ENCODE measurements at regions not wholly inside any gene's neighbourhood (a gene's known extent, or its start where the extent isn't known, plus 50 kb on each side); places are given as distances from the start of the nearest gene placed in this dataset.
A peak's percentile ranks its signal among the peaks of the same experiment; 100 is the strongest.

GRCh38 chr10:123568751-123569150 is 97.4 kb upstream of the GPR26 start:
- Histone ChIP-seq H3K36me3 (replicated peaks; ENCODE audit: control insufficient read depth, insufficient read depth, low read length) (no peaks in the 10 kb centered on the region), H3K27me3 (ENCODE audit: control insufficient read depth, insufficient read depth, low read length) (peaks cover 1% of the 10 kb centered on the region; the same call in 1 of the 2 replicates), H3K4me3 (ENCODE audit: insufficient read depth, low read depth, low read length) (no peak overlapping the region)
- DNase-seq: peak; percentile 21

GRCh38 chr10:123569436-123570035 is 96.6 kb upstream of the GPR26 start:
- H3K27me3 ChIP-seq (ENCODE audit: control insufficient read depth, insufficient read depth, low read length): peaks cover 1% of the 10 kb centered on the region; the same call in 1 of the 2 replicates
- DNase-seq: peak; percentile 42

GRCh38 chr10:123570051-123570897 is 95.9 kb upstream of the GPR26 start:
- Histone ChIP-seq H3K27me3 (ENCODE audit: control insufficient read depth, insufficient read depth, low read length) (peaks cover 1% of the 10 kb centered on the region; the same call in 1 of the 2 replicates), H3K36me3 (replicated peaks; ENCODE audit: control insufficient read depth, insufficient read depth, low read length) (no peaks in the 10 kb centered on the region), H3K4me3 (ENCODE audit: insufficient read depth, low read depth, low read length) (no peak overlapping the region)
- no peak for DNase-seq

More at GRCh38 chr10:123569436-123570035, 96.6 kb upstream of the GPR26 start:
- H3K36me3 ChIP-seq (replicated peaks; ENCODE audit: control insufficient read depth, insufficient read depth, low read length): no peaks in the 10 kb centered on the region
- H3K4me3 ChIP-seq (ENCODE audit: insufficient read depth, low read depth, low read length): no peak overlapping the region

GRCh38 chr10:123570898-123571515 is 95.1 kb upstream of the GPR26 start:
- no peak for DNase-seq
- H3K4me3 ChIP-seq (ENCODE audit: insufficient read depth, low read depth, low read length): no peak overlapping the region
- no peaks in the 10 kb centered on the region for H3K36me3 ChIP-seq (replicated peaks; ENCODE audit: control insufficient read depth, insufficient read depth, low read length)
- H3K27me3 ChIP-seq (ENCODE audit: control insufficient read depth, insufficient read depth, low read length): peaks cover 1% of the 10 kb centered on the region; the same call in 1 of the 2 replicates

- no peak overlapping the region for H3K4me3 ChIP-seq (ENCODE audit: insufficient read depth, low read depth, low read length)
- peaks cover 1% of the 10 kb centered on the region; the same call in 1 of the 2 replicates for H3K27me3 ChIP-seq (ENCODE audit: control insufficient read depth, insufficient read depth, low read length)
- DNase-seq: no peak
- no peaks in the 10 kb centered on the region for H3K36me3 ChIP-seq (replicated peaks; ENCODE audit: control insufficient read depth, insufficient read depth, low read length)
These were observed 94.2 kb upstream of the GPR26 start for GRCh38 chr10:123571978-123572377.

GRCh38 chr10:123573236-123574108 is 92.7 kb upstream of the GPR26 start:
- H3K36me3 ChIP-seq (replicated peaks; ENCODE audit: control insufficient read depth, insufficient read depth, low read length): no peaks in the 10 kb centered on the region
- peaks cover 1% of the 10 kb centered on the region; the same call in 1 of the 2 replicates for H3K27me3 ChIP-seq (ENCODE audit: control insufficient read depth, insufficient read depth, low read length)
- DNase-seq: peak; percentile 93
- no peak overlapping the region for H3K4me3 ChIP-seq (ENCODE audit: insufficient read depth, low read depth, low read length)

GRCh38 chr10:123574109-123574698 is 92.0 kb upstream of the GPR26 start:
- no peak overlapping the region for H3K4me3 ChIP-seq (ENCODE audit: insufficient read depth, low read depth, low read length)
- no peaks in the 10 kb centered on the region for H3K36me3 ChIP-seq (replicated peaks; ENCODE audit: control insufficient read depth, insufficient read depth, low read length)
- DNase-seq: no peak
- peaks cover 1% of the 10 kb centered on the region for H3K27me3 ChIP-seq (ENCODE audit: control insufficient read depth, insufficient read depth, low read length)

GRCh38 chr10:123575105-123575504 is 91.0 kb upstream of the GPR26 start:
- Histone ChIP-seq H3K36me3 (replicated peaks; ENCODE audit: control insufficient read depth, insufficient read depth, low read length) (no peaks in the 10 kb centered on the region), H3K27me3 (ENCODE audit: control insufficient read depth, insufficient read depth, low read length) (peaks cover 1% of the 10 kb centered on the region), H3K4me3 (ENCODE audit: insufficient read depth, low read depth, low read length) (no peak overlapping the region)
- no peak for DNase-seq

GRCh38 chr10:123576706-123577105 is 89.4 kb upstream of the GPR26 start:
- Histone ChIP-seq H3K4me3 (ENCODE audit: insufficient read depth, low read depth, low read length) (no peak overlapping the region), H3K36me3 (replicated peaks; ENCODE audit: control insufficient read depth, insufficient read depth, low read length) (no peaks in the 10 kb centered on the region), H3K27me3 (ENCODE audit: control insufficient read depth, insufficient read depth, low read length) (peaks cover 1% of the 10 kb centered on the region)
- DNase-seq: no peak

- DNase-seq: no peak
- Histone ChIP-seq H3K4me3 (ENCODE audit: insufficient read depth, low read depth, low read length) (no peak overlapping the region), H3K27me3 (ENCODE audit: control insufficient read depth, insufficient read depth, low read length) (peaks cover 2% of the 10 kb centered on the region; the same call in 1 of the 2 replicates), H3K36me3 (replicated peaks; ENCODE audit: control insufficient read depth, insufficient read depth, low read length) (no peaks in the 10 kb centered on the region)
These were observed 88.2 kb upstream of the GPR26 start for GRCh38 chr10:123577921-123578461.

GRCh38 chr10:123578721-123579120 is 87.4 kb upstream of the GPR26 start:
- no peak for DNase-seq
- peaks cover 6% of the 10 kb centered on the region; the same call in 1 of the 2 replicates for H3K27me3 ChIP-seq (ENCODE audit: control insufficient read depth, insufficient read depth, low read length)
- no peaks in the 10 kb centered on the region for H3K36me3 ChIP-seq (replicated peaks; ENCODE audit: control insufficient read depth, insufficient read depth, low read length)
- H3K4me3 ChIP-seq (ENCODE audit: insufficient read depth, low read depth, low read length): no peak overlapping the region

- H3K36me3 ChIP-seq (replicated peaks; ENCODE audit: control insufficient read depth, insufficient read depth, low read length): no peaks in the 10 kb centered on the region
- peaks cover 6% of the 10 kb centered on the region; the same call in 1 of the 2 replicates for H3K27me3 ChIP-seq (ENCODE audit: control insufficient read depth, insufficient read depth, low read length)
- DNase-seq: no peak
- no peak overlapping the region for H3K4me3 ChIP-seq (ENCODE audit: insufficient read depth, low read depth, low read length)
These were observed 86.5 kb upstream of the GPR26 start for GRCh38 chr10:123579675-123580074.

GRCh38 chr10:123580426-123580825 is 85.7 kb upstream of the GPR26 start:
- DNase-seq: no peak
- H3K27me3 ChIP-seq (ENCODE audit: control insufficient read depth, insufficient read depth, low read length): peaks cover 6% of the 10 kb centered on the region; the same call in 1 of the 2 replicates
- no peak overlapping the region for H3K4me3 ChIP-seq (ENCODE audit: insufficient read depth, low read depth, low read length)
- no peaks in the 10 kb centered on the region for H3K36me3 ChIP-seq (replicated peaks; ENCODE audit: control insufficient read depth, insufficient read depth, low read length)
